ENCODE measurements at regions not wholly inside any gene's neighbourhood (a gene's known extent, or its start where the extent isn't known, plus 50 kb on each side); places are given as distances from the start of the nearest gene placed in this dataset.

GRCh38 chr4:24146127-24146526 lies 256.3 kb upstream of the PPARGC1A start:
- Mint-ChIP-seq H3K36me3 (no peaks in the 10 kb centered on the region), H3K4me1 (peaks cover 6% of the 10 kb centered on the region; the same call in 1 of the 2 replicates), H3K27me3 (ENCODE audit: low read depth) (peaks cover 6% of the 10 kb centered on the region; the same call in 1 of the 2 replicates), H3K9me3 (no peaks in the 10 kb centered on the region), H3K27ac (no peak overlapping the region), H3K4me3 (no peak overlapping the region)
- CTCF ChIA-PET, result no interaction called here
- DNase-seq (ENCODE audit: low spot score) (no peak), ATAC-seq (no peak)
- POLR2A ChIA-PET, result no interaction called here
- TF ChIP-seq NFE2L1 (CRISPR knock-in tag; IDR thresholded peaks at IDR 0.05) (no peak), USF1 (CRISPR knock-in tag; IDR thresholded peaks at IDR 0.05) (no peak), NFATC4 (CRISPR knock-in tag; IDR thresholded peaks at IDR 0.05) (no peak), ARID4B (CRISPR knock-in tag; IDR thresholded peaks at IDR 0.05; ENCODE audit: borderline replicate concordance) (no peak), ZBTB21 (CRISPR knock-in tag; IDR thresholded peaks at IDR 0.05; ENCODE audit: borderline replicate concordance) (no peak), OVOL2 (CRISPR knock-in tag; IDR thresholded peaks at IDR 0.05; ENCODE audit: borderline replicate concordance) (no peak), ESRRA (CRISPR knock-in tag; IDR thresholded peaks at IDR 0.05; ENCODE audit: borderline replicate concordance) (no peak), RELA (CRISPR knock-in tag; IDR thresholded peaks at IDR 0.05; ENCODE audit: borderline replicate concordance) (no peak), ZNF219 (CRISPR knock-in tag; IDR thresholded peaks at IDR 0.05; ENCODE audit: borderline replicate concordance) (no peak), TEAD1 (CRISPR knock-in tag; IDR thresholded peaks at IDR 0.05) (no peak)
- TF ChIP-seq, protein P1, sequence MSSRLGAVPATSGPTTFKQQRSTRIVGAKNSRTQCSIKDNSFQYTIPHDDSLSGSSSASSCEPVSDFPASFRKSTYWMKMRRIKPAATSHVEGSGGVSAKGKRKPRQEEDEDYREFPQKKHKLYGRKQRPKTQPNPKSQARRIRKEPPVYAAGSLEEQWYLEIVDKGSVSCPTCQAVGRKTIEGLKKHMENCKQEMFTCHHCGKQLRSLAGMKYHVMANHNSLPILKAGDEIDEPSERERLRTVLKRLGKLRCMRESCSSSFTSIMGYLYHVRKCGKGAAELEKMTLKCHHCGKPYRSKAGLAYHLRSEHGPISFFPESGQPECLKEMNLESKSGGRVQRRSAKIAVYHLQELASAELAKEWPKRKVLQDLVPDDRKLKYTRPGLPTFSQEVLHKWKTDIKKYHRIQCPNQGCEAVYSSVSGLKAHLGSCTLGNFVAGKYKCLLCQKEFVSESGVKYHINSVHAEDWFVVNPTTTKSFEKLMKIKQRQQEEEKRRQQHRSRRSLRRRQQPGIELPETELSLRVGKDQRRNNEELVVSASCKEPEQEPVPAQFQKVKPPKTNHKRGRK (CRISPR knock-in tag; IDR thresholded peaks at IDR 0.05; ENCODE audit: borderline replicate concordance), result no peak

DNA sequence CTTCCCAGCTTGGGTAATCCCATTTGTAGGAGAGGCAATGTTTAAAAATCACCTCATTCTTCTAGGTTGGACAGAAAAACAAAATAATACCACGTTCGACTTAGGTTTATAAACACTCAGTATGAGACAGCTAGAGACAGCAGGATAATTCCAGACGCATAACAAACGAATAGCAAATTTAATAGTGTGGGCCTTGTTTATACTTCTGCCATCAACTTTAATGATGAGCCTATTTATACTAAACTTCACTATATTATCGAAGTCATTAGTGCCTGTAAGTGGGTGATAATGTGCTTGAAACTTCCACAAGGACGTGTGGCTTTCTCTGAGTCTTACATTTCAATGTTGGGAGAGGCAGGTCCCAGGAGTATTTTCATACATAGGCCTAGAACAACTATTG lies 255.7 kb upstream of the PPARGC1A start:
- H3K4me1 Mint-ChIP-seq, result peaks cover 6% of the 10 kb centered on the region; the same call in 1 of the 2 replicates
- no peak overlapping the region for H3K4me3 Mint-ChIP-seq
- H3K9me3 Mint-ChIP-seq, result no peaks in the 10 kb centered on the region
- no peak for ATAC-seq
- no peak overlapping the region for H3K27ac Mint-ChIP-seq
- TF ChIP-seq TP53 (CRISPR knock-in tag; IDR thresholded peaks at IDR 0.05) (no peak), CBFB (CRISPR knock-in tag; IDR thresholded peaks at IDR 0.05; ENCODE audit: low read depth) (no peak), ERG (CRISPR knock-in tag; IDR thresholded peaks at IDR 0.05) (no peak), MAX (CRISPR knock-in tag; IDR thresholded peaks at IDR 0.05) (no peak), CREB1 (CRISPR knock-in tag; IDR thresholded peaks at IDR 0.05) (no peak), E2F1 (CRISPR knock-in tag; IDR thresholded peaks at IDR 0.05) (no peak), NR3C1 (CRISPR knock-in tag; conservative IDR thresholded peaks at IDR 0.05; ENCODE audit: low read depth) (no peak)
- TF ChIP-seq, protein P1 (CRISPR knock-in tag; IDR thresholded peaks at IDR 0.05; ENCODE audit: borderline replicate concordance), result no peak
- peaks cover 6% of the 10 kb centered on the region for H3K27me3 Mint-ChIP-seq (ENCODE audit: low read depth)
- no peak for DNase-seq (ENCODE audit: low spot score)
- POLR2A ChIA-PET, result no interaction called here
- CTCF ChIA-PET, result no interaction called here
- H3K36me3 Mint-ChIP-seq, result no peaks in the 10 kb centered on the region
